GM13977 (cell line): ENCODE measurements at regions not wholly inside any gene's neighbourhood (a gene's known extent, or its start where the extent isn't known, plus 50 kb on each side); places are given as distances from the start of the nearest gene placed in this dataset.

Source experiments
- DNase-seq: peaks from one replicate; pipeline ENCODE4 v3.0.0; 2012; ENCODE audit warnings: low spot score
- CTCF ChIP-seq: IDR thresholded peaks from 2 replicates; pipeline ENCODE4 v1.5.1; 2012; ENCODE audit warnings: mild to moderate bottlenecking, control low read depth; ENCODE audit not compliant: insufficient read depth; ENCODE audit errors: extremely low read depth, missing control alignments
- in situ Hi-C: fragments of 300-500 bp; cut with MboI; formaldehyde crosslinking; loops from one replicate; pipeline ENCODE4 v1.12.0; 2022; ENCODE audit warnings: low sequenced_read_pairs, low pct_unique_long_range_greater_than_20kb, mixed read lengths, inconsistent platforms; ENCODE audit not compliant: unreplicated experiment

GRCh38 chr1:181172082-181172481 lies 83.6 kb downstream of the IER5 start:
- no peak for DNase-seq
- in situ Hi-C loops, result no loop called here
- TF ChIP-seq CTCF, result no peak

DNA sequence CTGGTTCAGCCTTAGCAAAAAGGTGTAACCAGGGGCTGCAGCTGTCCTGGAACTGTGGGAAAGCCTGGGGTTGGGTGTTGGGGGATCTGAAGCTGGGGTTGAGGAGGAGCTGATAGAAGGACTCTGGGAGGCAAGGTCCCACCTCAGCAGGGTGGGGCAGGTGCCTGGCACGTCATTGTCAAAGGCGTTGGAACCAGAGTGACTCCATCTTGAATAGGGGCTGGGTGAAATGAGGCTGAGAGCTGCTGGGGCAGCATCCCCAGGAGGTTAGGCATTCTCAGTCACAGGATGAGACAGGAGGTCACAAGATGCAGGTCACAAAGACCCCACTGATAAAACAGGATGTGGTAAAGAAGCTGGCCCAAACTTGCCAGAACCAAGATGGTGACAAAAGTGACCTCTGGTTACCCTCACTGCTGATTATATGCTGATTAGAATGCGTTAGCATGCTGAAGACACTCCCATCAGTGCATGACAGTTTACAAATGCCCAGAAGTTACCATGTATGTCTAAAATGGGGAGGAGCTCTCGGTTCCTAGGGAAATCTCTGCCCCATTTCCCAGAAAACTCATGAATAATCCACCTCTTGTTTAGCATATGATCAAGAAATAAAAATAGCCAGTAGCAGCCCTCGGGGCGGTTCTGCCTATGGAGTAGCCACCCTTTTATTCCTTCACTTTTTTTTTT lies 85.4 kb downstream of the IER5 start:
- no peak for TF ChIP-seq CTCF
- in situ Hi-C loops, result no loop called here
- no peak for DNase-seq

GRCh38 chr1:181174861-181175260 lies 86.4 kb downstream of the IER5 start:
- in situ Hi-C loops, result loop anchor here (25.0 kb wide), 1 partner anchor 762 kb away; no protein-coding TSS in a partner anchor
- DNase-seq, result no peak
- TF ChIP-seq CTCF, result no peak

- no peak for DNase-seq
- in situ Hi-C loops, result loop anchor here (25.0 kb wide), 1 partner anchor 762 kb away; no protein-coding TSS in a partner anchor
- no peak for TF ChIP-seq CTCF
Observed at GRCh38 chr1:181175356-181175910, 86.9 kb downstream of the IER5 start.

- no peak for TF ChIP-seq CTCF
- no peak for DNase-seq
- in situ Hi-C loops, result loop anchor here (25.0 kb wide), 1 partner anchor 761 kb away; no protein-coding TSS in a partner anchor
Observed at GRCh38 chr1:181175955-181176354, 87.5 kb downstream of the IER5 start.

GRCh38 chr1:181178241-181178879 lies 89.9 kb downstream of the IER5 start:
- in situ Hi-C loops, result loop anchor here (25.0 kb wide), 1 partner anchor 759 kb away; no protein-coding TSS in a partner anchor
- no peak for TF ChIP-seq CTCF
- no peak for DNase-seq
